NCI-H69 (cell line): ENCODE measurements at regions not wholly inside any gene's neighbourhood (a gene's known extent, or its start where the extent isn't known, plus 50 kb on each side); places are given as distances from the start of the nearest gene placed in this dataset.
A peak's percentile ranks its signal among the peaks of the same experiment; 100 is the strongest.

Experiments
- DNase-seq: peaks from one replicate; lab custom pipeline; 2025; lab: John Stamatoyannopoulos, UW

- DNase-seq, result peak; percentile 35
Measured at GRCh38 chr12:107525063-107525718, 160.4 kb upstream of the PWP1 start.

DNA sequence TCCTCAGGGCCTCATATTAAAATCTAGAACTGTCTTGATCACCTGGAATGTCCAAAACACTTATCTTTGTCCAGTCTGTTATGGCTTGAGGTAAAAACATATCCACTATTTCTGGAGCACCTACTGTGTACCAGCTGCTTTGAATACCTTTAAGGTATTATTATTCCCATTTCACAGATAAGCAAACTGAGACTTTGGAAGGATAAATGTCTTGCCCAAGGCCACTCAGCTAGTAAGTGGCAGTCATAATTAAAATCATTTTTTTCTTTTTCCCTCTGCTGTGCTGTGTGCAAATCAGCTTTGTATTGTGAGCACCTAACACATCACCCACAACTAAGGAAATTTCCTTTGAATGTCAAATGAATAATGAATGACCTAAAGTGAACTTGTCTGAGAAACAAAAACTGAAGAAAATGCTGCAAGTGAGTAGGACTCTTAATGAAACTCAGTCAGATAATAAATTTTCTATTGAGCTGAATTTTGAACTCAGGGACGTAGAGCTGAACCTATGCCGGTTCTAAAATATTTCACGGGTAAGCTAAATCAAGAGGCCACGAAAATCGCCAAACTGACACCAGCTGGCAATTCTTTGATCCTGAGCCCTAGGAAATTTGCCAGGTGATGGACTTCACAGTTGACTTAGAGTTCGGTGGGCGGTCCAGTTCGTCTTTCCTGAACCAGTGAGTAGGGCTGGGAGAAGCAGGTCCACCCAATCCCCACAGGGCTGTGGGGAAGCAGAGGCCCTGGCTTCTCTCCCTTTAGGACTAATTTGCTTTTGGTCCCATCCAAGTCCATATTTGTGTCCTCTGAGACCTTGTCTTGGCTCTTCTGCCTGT lies 159.7 kb upstream of the PWP1 start:
- peak; percentile 74 for DNase-seq

DNA sequence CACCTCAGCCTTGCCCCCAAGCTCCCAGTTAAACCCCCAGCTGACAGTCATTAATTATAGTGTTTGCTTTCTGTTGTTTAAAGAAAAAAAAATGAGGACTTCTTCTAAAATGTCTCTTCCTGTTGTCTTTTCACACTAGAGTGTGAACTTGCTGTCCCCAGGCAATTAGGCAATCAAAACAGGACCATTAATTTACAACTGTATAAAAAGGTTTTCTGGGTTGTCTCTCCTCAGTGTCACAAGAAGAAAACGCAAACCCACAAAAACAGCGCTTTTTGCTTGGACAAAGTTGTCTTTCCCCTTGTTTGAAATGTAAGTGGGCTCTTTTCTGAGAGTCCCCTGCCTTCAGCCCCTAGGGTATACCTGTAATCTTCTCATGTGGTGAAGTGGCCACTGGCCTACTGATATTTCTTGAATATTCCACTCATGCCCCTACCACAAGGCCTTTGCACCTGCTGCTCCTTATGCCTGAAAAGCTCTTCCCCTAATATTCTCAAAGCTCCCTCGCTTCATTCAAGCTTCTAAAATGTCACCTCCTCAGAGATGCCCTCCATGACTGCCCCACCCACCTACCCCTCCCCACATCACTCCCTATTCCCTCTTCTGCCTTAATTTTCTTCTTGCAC lies 158.9 kb upstream of the PWP1 start:
- peak; percentile 74 for DNase-seq

DNA sequence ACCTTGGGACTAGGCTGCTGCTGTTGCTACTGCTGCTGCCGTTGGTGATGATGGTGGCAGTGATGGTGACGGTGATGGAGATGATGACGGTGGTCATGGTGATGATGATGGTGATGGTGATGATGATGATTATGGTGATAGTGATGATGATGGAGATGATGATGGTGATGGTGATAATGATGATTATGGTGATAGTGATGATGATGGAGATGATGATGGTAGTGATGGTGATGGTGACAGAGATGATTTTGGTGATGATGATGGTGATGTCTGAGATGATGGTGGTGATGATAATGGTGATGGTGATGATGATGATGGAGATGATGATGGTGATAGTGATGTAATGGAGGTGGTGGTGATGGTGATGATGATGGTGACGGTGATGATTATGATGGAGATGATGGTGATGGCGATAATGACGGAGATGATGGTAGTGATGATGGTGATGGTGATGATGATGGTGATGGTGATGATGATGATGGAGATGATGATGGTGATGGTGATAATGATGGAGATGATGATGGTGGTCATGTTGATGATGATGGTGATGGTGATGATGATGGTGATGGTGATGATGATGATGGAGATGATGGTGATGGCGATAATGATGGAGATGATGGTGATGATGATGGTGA lies 156.8 kb upstream of the PWP1 start:
- no peak for DNase-seq

DNA sequence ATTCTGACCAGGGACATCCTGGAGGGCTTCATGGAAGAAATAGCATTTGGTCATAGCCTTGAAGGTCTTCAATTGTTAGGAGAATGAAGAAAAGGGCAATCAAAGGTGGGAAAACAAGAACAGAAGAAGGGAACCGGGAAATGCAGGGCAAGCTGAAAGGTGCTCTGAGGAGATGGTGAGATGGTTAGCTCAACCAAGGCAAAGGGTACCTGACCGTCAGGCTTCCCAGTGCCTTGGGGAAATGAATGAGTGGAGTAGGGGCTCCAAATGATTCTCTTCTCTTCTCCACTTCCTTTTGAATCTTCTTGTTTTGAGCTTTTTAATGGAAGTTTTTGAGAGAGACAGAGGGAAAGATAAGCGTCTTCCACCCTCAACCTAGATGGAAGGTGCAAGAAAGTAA lies 155.6 kb upstream of the PWP1 start:
- DNase-seq, result no peak

DNA sequence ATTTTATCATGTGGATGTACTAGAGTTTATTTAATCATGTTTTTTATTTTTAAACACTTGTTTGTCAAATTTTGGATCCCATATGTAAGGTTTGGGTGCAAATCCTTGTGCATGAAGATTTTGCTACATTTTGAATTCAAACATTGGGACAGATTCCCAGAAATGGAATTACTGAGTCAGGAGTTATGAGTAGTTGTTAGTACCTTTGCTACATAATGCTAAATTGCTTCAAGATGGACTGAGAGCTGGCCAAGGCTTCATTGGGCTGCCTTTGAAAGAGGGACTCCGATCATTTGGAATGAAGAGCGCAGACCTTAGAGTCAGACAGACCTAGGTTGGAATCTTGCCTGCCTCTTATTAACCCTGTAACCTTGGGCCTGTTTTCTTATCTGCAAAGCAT lies 154.9 kb upstream of the PWP1 start:
- DNase-seq, result no peak

GRCh38 chr12:107533218-107533617 lies 152.4 kb upstream of the PWP1 start:
- no peak for DNase-seq

DNA sequence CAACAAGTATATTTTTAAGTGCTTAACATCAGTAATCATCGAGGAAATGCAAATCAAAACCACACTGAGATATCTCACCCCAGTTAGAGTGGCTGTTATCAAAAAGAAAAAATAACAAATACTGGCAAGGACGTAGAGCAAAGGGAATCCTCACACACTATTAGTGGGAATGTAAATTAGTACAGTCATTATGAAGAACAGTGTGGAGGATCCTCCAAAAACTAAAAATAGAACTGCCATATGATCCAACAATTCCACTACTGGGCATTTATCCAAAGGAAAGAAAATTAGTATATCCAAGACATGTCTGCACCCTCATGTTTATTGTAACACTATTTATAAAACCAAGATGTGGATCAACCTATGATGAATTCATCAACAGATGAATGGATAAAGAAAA lies 149.0 kb upstream of the PWP1 start:
- peak; percentile 31 for DNase-seq

- DNase-seq, result peak; percentile 39
Measured at GRCh38 chr12:107537464-107538119, 148.0 kb upstream of the PWP1 start.

DNA sequence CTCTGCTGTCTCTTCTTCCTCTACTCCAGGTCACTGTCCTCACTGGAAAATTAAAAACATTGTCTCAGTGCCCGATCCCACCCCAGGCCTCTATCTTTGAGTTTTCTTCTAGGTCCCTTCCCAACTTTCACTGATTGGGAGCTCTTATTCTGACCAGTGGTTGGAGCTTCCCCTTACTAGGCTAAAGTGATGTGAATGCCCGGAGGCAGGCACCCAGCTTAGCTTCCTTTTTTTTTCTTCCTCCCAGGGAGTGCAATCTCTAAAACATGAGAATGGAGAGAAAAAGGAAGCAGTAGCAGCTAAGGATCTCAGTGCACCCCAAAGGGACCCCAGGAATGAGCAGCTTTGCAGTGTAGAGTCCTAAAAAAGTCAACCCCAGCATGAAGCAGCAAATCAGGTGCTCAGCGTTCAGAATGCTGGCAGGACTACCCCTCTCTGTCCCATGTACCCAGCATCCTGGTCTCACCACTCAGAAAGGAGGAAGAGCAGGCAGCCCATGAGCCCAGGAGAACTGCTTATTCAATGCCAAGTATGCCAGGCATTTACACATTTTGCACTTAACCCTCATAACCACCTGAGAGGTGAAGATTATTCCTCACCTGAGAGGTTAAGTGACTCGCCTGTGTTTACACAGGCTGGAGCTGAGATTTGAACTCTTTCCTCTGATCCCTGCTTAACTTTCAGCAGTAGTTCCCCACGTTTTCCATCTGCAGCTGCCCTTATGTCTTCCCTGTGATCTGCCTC lies 146.2 kb upstream of the PWP1 start:
- peak; percentile 20 for DNase-seq

DNA sequence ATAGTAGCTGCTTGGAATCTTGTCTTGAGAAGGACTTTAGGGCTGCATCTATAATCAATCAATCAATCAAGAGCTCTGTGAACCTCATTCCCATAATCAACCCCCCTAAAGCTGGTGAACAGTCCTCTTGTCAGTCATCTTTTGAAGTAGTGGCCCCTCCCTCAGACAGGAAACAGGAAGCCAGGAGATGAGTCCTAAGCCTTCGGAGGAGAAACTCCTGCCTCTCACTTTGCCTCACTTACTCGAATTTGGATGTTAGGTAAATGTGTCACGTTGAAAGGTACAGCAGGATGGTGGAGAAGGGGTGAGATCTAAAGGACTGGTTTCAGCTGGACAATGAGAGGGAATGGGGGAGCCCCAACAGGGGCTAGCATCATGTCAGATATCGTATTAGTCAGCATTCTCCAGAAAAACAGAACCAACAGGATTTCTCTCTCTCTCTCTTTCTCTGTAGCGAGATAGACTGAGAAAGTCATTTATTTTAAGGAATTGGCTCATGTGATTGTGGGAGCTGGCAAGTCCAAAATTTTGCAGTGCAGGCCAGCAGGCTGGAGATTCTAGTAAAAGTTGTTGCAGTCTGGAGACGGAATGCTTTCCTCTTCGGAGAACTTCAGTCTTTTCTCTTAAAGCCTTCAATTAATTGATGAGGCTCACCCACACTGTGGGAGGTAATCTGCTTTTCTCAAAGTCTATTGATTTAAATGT lies 144.4 kb upstream of the PWP1 start:
- no peak for DNase-seq

DNA sequence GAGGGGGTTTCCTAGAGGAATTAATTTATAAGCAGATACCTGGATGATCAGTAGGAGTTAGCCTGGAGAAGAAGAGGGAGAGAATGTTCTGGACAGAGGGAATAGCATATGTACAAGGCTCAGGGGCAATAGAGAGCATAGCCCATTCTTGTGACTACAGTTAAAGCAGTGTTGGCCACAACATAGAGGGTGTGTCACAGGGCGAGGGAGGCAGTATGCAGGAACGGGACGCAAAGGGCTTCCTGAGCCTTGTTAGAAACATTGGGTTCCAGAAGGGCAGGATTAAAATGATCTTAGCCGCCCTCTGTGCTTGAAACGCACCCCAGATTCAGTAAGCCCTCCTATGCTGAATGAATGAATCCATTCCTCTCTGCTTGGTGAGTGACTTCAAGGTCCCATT lies 142.2 kb upstream of the PWP1 start:
- no peak for DNase-seq

DNA sequence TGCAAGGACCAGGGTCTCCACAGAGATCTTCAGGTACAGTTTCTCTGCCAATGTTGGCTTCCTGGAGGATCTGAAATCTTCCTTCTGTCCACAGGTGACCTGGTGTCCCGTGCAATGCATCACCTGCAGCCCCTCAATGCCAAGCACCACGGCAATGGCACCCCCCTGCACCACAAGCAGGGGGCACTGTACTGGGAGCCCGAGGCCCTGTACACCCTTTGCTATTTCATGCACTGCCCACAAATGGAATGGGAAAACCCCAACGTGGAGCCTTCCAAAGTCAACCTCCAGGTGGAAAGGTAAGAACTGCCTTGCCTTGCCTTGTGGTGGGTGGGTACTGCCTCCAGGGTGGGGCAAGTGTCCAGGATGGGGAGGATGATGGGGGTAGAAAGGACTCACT lies 141.8 kb upstream of the PWP1 start:
- no peak for DNase-seq

GRCh38 chr12:107544937-107545336 lies 140.7 kb upstream of the PWP1 start:
- no peak for DNase-seq

DNA sequence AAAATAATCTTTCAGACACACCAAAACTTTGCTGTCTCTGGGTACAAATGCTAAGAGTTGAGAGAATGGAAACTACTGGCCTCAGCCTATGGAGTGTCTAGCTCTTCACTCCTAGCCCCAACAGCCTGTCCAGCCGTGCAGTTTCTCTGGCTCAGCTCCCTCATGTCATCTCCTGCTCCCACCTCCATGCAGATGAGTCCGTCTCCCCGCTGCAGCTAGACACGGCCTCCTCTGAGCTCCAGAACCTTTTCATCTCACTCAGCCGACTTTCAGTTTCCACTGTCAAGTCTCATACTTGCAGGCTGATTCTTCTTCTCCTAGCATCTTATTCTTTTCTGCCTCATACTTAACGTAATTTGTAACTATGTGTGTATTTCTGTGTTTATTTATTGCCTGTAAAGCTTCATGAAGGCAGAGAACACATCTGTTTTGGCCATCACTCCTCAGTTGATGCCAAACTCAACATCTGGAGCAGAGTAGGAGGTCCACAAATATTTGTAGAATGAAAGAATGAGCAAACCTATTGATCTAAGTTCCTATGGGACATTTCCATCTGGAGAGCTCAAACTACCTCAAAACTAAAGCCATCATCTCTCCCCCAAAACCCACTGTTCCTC lies 139.8 kb upstream of the PWP1 start:
- no peak for DNase-seq

DNA sequence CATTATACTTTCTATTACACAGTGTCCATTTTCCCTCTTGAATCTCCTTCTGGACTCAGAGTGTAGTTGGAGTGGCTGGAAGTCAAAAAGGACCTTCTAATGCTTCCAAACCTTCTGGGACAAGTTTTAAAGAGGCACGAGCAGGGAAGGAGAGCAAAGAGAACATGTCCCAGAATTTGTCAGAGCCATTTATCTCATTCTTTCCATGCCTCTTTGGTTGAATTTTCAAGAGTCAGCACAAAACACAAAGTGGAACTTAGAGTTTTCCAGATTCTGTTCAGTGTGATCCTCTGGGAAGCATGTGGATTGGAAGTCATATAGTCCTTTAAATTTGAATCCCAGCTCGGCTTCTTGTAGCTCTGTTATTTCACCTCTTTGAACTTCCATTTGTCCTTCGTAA lies 138.2 kb upstream of the PWP1 start:
- DNase-seq, result no peak

DNA sequence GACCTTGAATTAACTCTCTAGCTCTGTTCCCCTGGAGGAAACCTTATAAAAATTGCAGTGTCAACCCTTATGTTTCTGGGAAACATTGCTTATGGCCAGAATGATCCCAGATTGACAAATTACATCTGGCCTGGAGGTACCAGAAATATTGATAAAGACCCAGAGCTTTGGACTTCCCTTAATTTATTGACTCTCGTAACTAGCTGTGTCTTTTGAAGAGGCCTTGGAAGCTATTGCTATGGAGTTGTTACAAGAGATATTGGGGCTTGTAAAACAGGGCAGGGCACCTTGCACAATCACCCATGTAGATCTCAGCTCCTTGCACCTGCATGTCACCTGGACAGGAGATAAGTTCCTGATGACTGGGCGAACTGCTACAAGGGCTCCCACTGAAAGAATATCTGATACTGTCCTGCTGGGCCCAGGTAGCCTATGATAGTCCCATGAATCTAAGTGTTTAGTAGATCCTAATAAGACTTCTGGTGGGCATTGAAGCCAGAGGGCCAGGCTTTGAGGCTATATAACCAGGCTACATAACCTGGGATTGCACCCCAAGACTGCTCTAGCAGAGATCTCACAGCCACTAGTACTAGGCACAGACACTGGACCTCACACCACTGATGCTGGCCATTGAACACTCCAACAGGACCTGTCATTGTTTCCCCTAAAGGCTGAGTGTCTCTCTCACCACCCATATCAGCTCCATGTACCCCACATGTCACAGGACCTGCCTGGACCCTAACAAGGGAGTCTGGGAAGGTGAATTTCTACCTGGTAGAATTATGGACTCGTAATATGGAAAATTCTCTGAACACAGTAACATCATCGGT lies 135.7 kb upstream of the PWP1 start:
- DNase-seq, result no peak

- no peak for DNase-seq
Measured at GRCh38 chr12:107551434-107551833, 134.2 kb upstream of the PWP1 start.

DNA sequence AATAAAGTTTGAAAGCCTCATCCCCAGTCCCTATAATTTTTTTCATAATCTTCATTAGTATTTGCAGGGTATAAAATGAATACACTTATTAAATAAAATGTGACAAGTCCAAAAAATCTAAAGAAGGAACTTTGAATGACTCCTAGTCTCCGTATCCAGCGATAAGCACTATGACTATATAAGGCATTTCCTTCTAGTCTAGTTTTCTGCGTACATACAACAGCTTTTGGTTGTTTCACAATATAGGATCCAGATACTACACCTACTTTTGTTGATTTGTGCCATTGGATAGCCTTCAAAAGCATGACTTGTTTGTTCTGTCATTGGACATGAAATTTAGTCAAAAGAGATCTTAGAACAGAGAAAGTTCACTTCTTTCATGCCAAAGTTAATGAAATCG lies 133.3 kb upstream of the PWP1 start:
- DNase-seq, result no peak
